OCI-LY3 (cell line): ENCODE measurements at regions not wholly inside any gene's neighbourhood (a gene's known extent, or its start where the extent isn't known, plus 50 kb on each side); places are given as distances from the start of the nearest gene placed in this dataset.

Experiments used
- EZH2phosphoT487 ChIP-seq: fragments of 200-600 bp; shearing (Covaris generic); IDR thresholded peaks from 2 replicates; pipeline ENCODE4 v1.6.1; 2018; ENCODE audit warnings: antibody characterized with exemption, mixed run types, low read depth
- TF ChIP-seq, protein P1 (sequence below): fragments of 200-600, 300-600 bp; sonication (generic); IDR thresholded peaks from 2 replicates; pipeline ENCODE4 v1.5.1; 2014; ENCODE audit warnings: antibody characterized with exemption, low read length, low read depth

GRCh38 chr5:51159164-51159563 lies 224.1 kb upstream of the ISL1 start:
- TF ChIP-seq, protein P1, sequence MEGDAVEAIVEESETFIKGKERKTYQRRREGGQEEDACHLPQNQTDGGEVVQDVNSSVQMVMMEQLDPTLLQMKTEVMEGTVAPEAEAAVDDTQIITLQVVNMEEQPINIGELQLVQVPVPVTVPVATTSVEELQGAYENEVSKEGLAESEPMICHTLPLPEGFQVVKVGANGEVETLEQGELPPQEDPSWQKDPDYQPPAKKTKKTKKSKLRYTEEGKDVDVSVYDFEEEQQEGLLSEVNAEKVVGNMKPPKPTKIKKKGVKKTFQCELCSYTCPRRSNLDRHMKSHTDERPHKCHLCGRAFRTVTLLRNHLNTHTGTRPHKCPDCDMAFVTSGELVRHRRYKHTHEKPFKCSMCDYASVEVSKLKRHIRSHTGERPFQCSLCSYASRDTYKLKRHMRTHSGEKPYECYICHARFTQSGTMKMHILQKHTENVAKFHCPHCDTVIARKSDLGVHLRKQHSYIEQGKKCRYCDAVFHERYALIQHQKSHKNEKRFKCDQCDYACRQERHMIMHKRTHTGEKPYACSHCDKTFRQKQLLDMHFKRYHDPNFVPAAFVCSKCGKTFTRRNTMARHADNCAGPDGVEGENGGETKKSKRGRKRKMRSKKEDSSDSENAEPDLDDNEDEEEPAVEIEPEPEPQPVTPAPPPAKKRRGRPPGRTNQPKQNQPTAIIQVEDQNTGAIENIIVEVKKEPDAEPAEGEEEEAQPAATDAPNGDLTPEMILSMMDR = no peak
- no peak for TF ChIP-seq EZH2phosphoT487
